Fibroblast of lung (primary cell): ENCODE measurements at regions not wholly inside any gene's neighbourhood (a gene's known extent, or its start where the extent isn't known, plus 50 kb on each side); places are given as distances from the start of the nearest gene placed in this dataset.

Source experiments
- CTCF ChIP-seq, 2 donors: IDR thresholded peaks in 1 of 2; conservative IDR thresholded peaks in 1 of 2; 1 replicate in 1 of 2; 2 replicates in 1 of 2; pipeline ENCODE4 v1.5.1; 2011 to 2012; ENCODE audit warnings: low read length in 2 of 2, control low read depth in 1 of 2, inconsistent platforms in 1 of 2, low read depth in 1 of 2, mild to moderate bottlenecking in 1 of 2
- EZH2 ChIP-seq: IDR thresholded peaks from 2 replicates; pipeline ENCODE4 v1.5.1; 2012; ENCODE audit warnings: low read length, control low read depth, mild to moderate bottlenecking; ENCODE audit errors: missing control alignments

GRCh38 chr13:58823701-58824100 lies 1192.2 kb downstream of the PCDH17 start:
- TF ChIP-seq CTCF (conservative IDR thresholded peaks at IDR 0.05 in 1 of 2, IDR thresholded peaks at IDR 0.05 in 1 of 2; ENCODE audit: low read depth in 1 of 2, low read length in 2 of 2) (no peak), EZH2 (no peak)
